SU-DHL-6 (cell line): ENCODE measurements at regions not wholly inside any gene's neighbourhood (a gene's known extent, or its start where the extent isn't known, plus 50 kb on each side); places are given as distances from the start of the nearest gene placed in this dataset.

Source experiments
- EZH2phosphoT487 ChIP-seq: fragments of 200-600 bp; sonication (generic), shearing (Covaris generic); conservative IDR thresholded peaks from 2 replicates; pipeline ENCODE4 v1.6.1; 2018; ENCODE audit warnings: mild to moderate bottlenecking, antibody characterized with exemption, low read length, moderate library complexity, mixed read lengths
- TF ChIP-seq, protein P1 (sequence below): fragments of 200-600 bp; sonication (generic); IDR thresholded peaks from one replicate; pipeline ENCODE4 v1.5.1; 2017; ENCODE audit warnings: antibody characterized with exemption, mild to moderate bottlenecking, low read length, moderate library complexity; ENCODE audit not compliant: insufficient read depth, poor library complexity, severe bottlenecking

DNA sequence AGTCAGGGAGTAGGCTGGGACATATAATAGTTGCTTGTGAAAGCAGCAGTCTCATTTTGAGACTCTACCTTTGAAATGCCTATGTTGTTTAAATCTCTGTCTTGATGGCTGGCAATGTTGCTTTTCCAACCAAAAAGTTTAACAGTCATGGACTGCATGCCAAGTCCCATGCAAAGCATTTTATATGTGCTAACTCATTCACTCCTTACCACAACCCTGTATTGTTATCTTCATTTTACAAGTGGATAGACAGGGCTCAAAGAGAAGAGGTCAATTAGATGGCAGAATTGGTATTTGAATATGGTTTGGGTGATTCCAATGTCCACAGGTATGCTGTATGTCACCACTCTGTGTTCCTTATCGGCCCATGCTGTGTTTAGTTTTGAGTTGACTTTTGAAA, 331.4 kb upstream of the USP24 start:
- TF ChIP-seq, protein P1, sequence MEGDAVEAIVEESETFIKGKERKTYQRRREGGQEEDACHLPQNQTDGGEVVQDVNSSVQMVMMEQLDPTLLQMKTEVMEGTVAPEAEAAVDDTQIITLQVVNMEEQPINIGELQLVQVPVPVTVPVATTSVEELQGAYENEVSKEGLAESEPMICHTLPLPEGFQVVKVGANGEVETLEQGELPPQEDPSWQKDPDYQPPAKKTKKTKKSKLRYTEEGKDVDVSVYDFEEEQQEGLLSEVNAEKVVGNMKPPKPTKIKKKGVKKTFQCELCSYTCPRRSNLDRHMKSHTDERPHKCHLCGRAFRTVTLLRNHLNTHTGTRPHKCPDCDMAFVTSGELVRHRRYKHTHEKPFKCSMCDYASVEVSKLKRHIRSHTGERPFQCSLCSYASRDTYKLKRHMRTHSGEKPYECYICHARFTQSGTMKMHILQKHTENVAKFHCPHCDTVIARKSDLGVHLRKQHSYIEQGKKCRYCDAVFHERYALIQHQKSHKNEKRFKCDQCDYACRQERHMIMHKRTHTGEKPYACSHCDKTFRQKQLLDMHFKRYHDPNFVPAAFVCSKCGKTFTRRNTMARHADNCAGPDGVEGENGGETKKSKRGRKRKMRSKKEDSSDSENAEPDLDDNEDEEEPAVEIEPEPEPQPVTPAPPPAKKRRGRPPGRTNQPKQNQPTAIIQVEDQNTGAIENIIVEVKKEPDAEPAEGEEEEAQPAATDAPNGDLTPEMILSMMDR = no peak
- no peak for TF ChIP-seq EZH2phosphoT487
